GM19025 (cell line): ENCODE measurements at regions not wholly inside any gene's neighbourhood (a gene's known extent, or its start where the extent isn't known, plus 50 kb on each side); places are given as distances from the start of the nearest gene placed in this dataset.

Experiments
- ATAC-seq: cut with Tn5 transposase; IDR thresholded peaks from one replicate; pipeline ENCODE4 v1.9.1; 2021; ENCODE audit warnings: mild to moderate bottlenecking, low read depth, moderate library complexity; ENCODE audit not compliant: unreplicated experiment

GRCh38 chr6:144335311-144335861 is 50.3 kb downstream of the UTRN start:
- ATAC-seq: no peak

- peak; percentile 74 for ATAC-seq
These were observed 50.8 kb downstream of the UTRN start for GRCh38 chr6:144335914-144336313.

GRCh38 chr6:144336900-144337299 is 51.8 kb downstream of the UTRN start:
- ATAC-seq: no peak

- no peak for ATAC-seq
These were observed 53.3 kb downstream of the UTRN start for GRCh38 chr6:144338474-144338873.

GRCh38 chr6:144338951-144339700 is 54.0 kb downstream of the UTRN start:
- ATAC-seq: no peak

GRCh38 chr6:144339859-144340452 is 54.8 kb downstream of the UTRN start:
- ATAC-seq: no peak

GRCh38 chr6:144340541-144341371 is 55.6 kb downstream of the UTRN start:
- ATAC-seq: no peak

- ATAC-seq: no peak
These were observed 56.8 kb downstream of the UTRN start for GRCh38 chr6:144341831-144342527.

GRCh38 chr6:144343701-144344428 is 58.7 kb downstream of the UTRN start:
- peak; percentile 36 for ATAC-seq

GRCh38 chr6:144344646-144345045 is 59.5 kb downstream of the UTRN start:
- ATAC-seq: peak; percentile 44

GRCh38 chr6:144345451-144345850 is 60.3 kb downstream of the UTRN start:
- no peak for ATAC-seq

GRCh38 chr6:144346719-144347447 is 61.7 kb downstream of the UTRN start:
- no peak for ATAC-seq

GRCh38 chr6:144347448-144347759 is 62.3 kb downstream of the UTRN start:
- ATAC-seq: no peak

- no peak for ATAC-seq
These were observed 62.8 kb downstream of the UTRN start for GRCh38 chr6:144347933-144348332.

GRCh38 chr6:144349690-144350527 is 64.8 kb downstream of the UTRN start:
- ATAC-seq: no peak

- no peak for ATAC-seq
These were observed 65.4 kb downstream of the UTRN start for GRCh38 chr6:144350528-144350880.

- ATAC-seq: no peak
These were observed 66.4 kb downstream of the UTRN start for GRCh38 chr6:144351379-144352127.

- ATAC-seq: no peak
These were observed 67.2 kb downstream of the UTRN start for GRCh38 chr6:144352331-144352730.
